ENCODE measurements at regions not wholly inside any gene's neighbourhood (a gene's known extent, or its start where the extent isn't known, plus 50 kb on each side); places are given as distances from the start of the nearest gene placed in this dataset.

GRCh38 chr1:55650444-55650843 is 435.3 kb upstream of the USP24 start:
- TF ChIP-seq CTCF (conservative IDR thresholded peaks at IDR 0.05 in 1 of 2, IDR thresholded peaks at IDR 0.05 in 1 of 2; ENCODE audit: low read depth in 1 of 2, low read length in 2 of 2), result no peak
- no peak for TF ChIP-seq EZH2 (IDR thresholded peaks at IDR 0.05; ENCODE audit: low read length, missing control alignments)
